Globus pallidus (tissue), 1 donor: ENCODE measurements at regions not wholly inside any gene's neighbourhood (a gene's known extent, or its start where the extent isn't known, plus 50 kb on each side); places are given as distances from the start of the nearest gene placed in this dataset.

Experiments used
- DNase-seq: peaks from one replicate; pipeline ENCODE4 v3.0.0-alpha.2; 2015; ENCODE audit warnings: low spot score

DNA sequence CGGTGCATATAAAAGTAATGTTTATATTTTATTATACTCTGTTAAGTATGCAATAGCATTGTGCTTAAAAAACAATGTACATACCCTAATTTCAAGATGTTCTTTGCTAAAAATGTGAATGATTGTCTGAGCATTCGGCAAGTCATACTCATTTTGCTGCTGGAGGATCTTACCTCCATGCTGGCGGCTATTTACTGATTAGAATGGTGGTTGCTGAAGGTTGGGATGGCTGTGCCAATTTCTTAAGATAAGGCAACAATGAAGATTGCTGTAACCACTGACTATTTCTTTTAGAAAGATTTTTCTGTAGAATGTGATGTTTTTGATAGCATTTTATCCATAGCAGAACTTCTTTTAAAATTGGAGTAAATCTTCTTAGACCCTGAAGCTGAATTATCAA, 932.7 kb downstream of the ZPLD1 start:
- no peak for DNase-seq

DNA sequence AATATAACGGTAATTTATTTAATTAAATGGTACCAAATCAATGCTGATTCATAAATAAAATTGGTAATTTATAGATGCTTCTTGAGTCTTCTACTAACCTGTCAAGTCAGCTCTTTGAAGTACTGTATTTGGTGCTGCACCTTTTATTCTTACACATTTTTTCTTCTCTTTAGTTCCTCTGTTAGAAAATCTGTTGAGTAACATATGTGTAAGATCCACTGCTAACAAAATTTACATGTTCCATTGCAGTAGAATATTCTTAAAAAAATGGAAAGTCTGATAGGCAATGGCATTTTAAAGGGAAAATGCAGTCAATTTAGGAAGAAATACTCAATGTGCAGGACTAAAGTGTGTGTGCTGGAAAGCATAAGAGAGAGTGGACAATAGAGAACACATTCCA, 936.6 kb downstream of the ZPLD1 start:
- no peak for DNase-seq

DNA sequence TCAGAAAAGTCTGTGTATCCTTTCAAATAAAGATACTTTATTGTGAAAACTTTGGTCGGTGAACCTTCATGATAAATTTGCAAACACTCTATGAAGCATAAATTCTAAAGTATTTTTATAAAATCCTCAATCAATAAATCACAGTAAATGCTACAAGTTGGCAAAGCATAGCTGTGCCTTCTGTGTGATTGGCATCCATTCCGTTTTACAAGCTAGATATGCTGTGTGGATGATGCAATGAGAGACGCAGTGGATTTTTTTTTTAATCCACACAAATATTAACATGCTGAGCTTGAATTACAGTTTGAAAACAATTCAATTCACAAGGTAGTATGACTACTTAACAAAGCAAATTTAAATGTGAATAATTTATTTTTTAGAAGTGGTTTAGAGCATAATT, 937.2 kb downstream of the ZPLD1 start:
- no peak for DNase-seq

DNA sequence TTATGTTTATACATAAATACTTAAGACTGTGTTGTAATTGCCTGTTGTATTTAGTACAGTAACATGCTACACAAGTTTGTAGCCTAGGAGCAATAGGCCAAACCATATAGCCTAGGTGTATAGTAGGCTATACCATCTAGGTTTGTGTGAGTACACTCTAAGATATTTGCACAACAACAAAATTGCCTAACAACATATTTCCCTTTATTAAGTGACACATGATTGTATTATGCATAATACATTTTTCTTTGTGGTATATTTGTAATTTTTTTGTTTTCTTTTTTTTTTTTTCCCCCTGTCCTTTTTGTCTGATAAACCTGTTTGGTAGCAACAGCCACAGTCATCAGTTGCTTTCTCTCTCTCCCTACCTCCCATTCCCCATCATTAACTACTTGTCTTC, 945.6 kb downstream of the ZPLD1 start:
- no peak for DNase-seq

DNA sequence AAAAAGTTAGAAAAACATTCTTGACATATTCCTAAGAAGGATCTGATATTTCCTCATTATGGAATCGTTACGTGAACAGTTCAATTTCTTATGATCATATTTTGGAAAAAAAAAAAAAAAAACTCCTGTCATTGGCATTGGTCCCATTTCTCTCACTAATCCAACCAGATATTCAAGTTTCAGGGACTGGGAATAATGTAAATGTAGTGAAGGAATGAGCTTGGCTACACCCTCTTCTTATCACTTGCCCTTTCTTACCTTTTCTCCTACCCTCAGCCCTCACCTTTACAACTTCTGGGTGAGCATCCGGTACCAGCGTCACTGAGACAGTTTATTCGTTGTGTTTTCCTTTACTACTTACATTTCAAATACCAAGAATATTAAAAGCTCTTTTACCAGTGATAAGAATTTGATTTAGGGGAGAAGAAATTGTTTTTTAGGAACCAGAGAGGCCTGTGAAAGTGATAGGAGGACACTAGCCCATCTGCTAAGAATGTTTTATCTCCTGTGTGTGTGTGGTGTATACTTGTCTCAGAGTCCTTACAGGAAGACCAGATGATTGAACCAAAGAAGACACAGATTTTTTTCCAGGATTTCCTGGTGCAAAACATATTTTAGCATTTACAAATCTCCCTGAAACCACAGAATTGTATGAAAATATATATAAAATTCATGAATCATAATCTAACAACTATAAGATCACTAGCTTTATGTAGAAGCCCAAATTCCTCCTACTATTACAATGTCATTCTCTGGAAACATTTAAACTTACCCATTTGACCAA, 946.7 kb downstream of the ZPLD1 start:
- DNase-seq = no peak

DNA sequence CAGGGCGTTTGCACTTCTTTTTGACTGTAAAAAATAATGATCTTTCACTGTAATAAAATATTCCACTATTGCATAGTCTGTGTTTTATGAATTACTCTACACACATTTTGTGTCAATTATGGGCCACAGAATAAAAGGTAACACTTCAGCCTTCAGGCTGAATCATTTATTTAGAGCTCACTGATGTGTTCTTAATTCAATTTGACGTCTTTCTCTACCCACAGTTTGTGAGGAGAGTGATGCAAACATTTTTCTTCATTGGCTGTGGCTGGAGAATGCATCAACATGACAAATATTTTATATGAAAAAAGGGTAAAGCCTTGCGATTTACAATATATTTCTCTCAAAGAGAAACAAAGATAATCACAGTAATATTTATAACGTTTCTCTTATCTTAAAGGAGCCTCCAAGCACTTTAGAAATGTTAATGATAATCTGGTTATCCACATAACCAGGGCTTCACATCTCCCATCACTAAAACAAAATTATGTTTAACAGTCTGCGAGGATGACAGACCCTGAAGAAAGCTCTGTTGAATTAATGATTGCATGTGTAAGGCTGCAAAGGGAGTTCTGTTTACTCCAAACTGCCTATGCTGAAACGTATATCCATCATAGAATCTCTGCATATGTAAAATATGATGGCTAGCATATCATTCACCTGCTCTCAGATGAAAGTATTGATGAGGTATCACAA, 951.3 kb downstream of the ZPLD1 start:
- DNase-seq = no peak

DNA sequence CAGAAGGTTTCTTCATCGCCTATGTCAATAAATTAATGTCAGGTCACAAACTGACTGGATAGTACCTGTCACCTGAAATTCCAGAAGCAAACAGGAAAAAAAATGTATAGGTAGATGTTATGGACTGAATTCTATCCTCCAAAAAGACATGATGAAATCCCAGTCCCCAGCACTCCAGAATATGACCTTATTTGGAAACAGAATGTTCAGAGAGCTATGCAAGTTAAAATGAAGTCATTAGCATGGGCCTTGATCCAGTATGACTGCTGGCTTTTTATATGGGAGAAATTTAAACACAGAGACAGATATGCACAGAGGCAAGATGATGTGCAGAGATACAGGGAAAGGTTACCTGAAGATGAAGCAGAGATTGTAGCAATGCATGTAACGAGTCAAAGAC, 953.4 kb downstream of the ZPLD1 start:
- DNase-seq = no peak

DNA sequence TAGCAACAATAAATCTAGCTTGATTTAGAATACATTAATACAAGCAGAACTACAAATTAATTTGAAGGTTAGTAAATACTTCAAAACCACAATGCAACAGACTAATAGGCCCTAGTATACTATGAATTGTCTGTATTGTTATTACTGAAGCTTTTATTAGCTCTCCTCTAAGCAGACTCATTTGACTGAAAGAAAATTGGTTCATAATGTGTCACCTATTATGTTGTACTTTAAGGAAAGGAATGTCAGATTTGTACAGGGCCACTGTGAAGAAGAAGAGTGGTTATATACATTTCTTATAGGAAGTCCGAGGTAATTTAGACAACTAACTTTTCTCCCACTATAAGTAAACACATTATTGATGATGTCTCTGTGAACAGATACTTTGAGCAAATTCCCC, 954.5 kb downstream of the ZPLD1 start:
- no peak for DNase-seq

DNA sequence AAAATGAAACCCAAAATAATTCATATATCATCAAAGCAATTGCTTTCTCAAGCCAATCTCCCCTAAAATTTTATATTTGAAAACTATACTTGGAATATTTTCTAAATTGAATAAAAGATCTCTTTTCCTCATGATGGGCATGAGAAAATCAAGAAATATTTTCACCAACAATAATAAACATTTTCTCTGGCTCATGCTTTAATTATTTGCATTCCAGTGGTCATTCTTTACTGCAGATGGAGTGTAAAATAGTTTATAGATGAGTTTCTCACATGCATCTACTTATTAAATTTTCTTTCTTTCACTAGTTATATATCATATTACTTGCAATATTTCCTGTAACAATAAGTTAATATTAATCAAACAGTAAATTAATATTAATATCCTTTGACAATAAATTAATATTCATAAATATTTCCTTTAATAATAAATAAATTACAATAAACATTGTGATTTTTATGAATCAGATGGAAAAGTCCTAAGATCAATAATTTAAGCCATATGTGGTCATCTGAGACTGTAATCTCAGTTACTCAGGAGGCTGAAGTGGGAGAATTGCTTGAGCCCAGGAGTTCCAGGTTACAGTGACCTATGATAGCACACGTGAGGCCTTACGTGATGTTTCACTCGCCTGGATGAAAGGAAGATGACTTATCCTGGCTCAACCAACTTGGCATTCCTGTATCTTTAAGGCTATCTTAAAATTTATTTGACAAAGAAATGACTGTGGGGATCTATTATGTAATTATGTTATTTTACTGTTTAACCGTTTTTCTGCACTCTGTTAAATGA, 958.8 kb downstream of the ZPLD1 start:
- DNase-seq = no peak

DNA sequence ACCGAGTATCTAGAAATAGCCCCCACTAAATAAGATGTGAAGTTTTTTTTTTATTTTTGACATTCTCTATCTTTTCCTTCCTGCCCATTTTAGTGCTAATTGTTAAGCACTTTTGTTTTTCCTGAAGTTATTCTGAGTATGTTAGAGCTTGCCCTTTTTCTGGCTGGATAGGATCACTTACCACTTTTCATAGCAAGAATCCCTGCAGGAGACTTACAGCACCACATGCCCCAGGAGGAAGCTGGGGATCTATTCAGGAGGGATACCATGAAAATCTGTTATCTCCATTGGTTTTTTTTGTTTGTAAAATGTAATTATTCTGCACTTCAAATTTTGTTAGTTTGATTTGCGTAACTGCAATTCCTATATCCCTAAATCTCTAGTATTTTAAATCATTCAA, 968.4 kb downstream of the ZPLD1 start:
- no peak for DNase-seq

DNA sequence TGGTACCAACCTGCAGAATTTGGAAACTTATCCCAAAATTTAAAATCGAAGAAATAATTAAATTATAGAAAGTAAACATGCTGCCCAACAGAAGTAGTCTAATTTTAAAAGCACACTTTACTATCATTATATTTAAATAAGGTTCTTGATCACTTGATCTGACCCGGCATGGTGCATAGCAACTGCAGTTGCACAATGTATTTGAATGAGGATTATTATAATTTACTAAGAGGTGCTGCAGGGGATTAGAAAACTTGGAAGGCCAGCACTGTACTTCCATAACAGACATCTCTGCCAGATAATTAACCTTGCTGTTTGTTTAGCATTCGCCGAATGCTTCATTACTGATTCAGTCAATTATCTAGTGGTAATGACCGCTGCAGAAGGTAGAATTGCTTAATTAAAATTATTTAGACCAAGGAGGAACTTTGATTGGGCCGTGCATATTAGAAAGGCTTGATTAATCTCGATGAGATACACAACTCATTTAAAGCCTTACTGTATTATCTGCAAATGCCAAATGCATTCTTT, 971.6 kb downstream of the ZPLD1 start:
- no peak for DNase-seq

DNA sequence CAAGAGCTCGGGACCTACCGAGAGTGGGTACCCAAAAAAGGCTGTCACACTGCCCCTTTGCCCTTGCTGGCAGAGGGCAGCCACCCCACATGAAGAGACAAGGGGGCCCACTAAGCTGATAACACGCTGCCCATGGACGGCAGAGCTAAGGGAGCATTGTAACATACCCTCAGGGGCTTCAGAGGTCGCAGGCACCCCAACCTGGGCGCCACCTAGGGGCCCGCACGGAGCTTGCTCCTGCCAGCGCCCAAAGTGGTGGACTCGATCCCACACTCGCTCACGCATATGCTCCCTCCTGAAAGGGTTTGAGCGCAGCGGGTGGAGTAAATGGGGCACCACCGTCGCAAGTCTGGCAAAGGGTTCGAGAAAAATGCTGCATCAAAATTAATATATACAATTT, 975.4 kb downstream of the ZPLD1 start:
- DNase-seq = no peak

DNA sequence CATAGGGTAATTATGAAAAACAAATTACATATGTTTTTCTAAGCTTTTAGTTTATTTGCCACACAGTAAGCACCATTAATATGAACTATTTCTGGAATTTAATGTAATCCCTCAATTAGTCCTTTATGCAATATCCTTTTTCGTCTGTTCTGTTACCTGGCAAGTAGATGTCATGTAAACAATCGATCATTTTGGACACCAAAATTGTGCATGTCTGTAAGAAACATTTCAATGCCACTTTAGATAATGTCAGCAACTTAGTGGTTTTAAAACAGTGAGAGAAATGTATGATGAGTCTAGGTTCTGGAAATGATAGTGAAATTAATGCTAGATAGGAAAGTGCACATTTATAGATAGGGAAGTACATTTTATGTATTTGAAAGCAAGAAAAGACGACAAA, 986.6 kb downstream of the ZPLD1 start:
- no peak for DNase-seq

DNA sequence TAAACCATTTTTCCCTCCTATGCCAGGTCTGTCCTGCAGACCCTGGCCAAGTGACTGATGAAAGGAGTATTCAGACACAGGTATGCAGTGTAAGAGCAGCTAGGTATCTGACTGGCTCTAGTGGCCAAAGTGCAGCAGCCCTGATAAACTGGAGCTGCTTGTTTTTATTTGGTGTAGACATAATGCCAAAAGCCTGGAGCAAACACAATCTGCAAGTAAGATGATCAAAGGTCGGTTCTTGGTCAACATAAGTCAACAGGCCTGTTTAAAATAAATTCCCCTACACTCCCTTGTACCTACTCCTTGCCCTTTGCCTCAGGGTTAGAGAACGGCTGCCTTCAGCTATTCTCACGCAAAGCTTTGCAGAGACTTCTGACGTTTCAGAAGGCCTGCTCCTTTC, 1003.1 kb downstream of the ZPLD1 start:
- DNase-seq = no peak

DNA sequence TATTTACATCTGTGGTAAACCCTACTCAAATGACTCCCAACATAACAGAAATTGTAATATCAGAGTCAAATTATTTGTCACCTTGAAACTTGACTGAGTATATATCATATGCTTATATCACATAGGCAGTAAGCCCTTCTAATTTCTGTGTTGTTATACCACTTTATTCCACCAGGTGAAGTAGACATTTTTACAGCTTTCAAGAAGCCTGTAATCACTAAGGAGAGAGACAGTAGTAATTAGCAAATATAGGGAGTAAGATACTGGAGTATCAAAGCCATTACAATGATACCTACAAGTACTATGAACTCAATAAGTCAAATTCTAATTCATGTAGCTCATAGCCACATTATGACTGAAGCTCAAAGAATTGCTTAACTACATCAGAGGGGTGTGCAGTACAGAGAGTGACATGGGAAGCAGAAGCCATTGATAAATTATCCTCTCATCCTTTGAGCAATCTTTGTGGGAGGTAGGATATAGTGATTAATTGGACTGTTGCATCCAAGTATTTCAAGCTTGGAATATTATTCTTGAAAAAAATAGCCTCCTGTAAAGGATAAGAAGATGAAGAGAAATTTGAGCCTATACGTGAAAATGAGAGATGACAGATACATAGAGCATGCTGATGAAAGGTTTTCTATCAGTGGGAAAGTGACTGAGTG, 1005.9 kb downstream of the ZPLD1 start:
- DNase-seq = no peak

DNA sequence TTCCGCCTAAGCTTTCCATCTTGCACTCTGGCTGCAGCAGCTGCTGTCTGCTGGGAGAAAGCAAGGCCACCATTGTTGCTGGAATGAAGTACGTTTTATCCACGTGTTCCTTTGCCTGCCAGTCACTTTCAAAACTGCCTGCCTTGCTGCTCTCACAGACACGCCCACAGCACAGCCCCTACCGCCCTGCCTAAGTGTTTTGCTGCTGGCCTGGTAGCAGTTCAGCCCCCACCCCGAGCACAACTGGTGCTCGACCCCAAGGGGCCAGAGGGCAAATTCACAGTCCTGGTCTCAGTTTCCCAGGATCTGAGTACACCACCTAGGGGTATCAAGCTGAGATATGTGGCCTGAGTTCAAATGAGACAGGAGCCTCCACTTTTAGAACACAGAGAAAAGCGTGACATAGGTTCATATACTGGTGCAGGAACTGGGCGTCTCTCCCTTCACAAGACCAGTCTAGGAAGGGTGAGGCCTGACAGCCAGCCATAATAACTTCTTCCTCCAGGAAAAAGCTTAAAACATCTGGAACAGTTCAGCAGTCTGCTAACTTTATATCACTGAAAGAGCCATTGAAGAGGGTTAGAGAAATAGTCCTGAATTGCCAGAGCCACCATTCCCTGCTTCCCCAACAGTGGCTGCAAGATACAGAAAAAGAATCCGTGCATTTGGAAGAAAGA, 1012.3 kb downstream of the ZPLD1 start:
- DNase-seq = no peak

DNA sequence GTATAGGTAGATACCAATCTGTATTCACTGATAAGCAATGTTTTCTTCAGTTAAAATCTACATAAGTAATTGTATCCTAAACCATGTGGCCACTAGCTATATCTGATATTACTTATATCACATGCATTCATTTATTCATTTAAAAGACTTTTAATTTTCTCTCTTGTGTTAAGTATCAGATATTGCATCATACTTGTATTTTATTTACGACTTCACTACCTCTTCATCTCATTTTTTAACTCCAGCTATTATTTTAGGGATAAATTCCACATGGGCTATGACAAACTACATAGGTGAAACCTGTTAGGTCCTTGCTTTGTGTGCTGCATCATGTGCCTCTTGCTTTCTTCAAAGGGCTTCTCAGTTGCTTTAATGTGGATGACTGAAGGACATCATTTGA, 1018.3 kb downstream of the ZPLD1 start:
- no peak for DNase-seq

DNA sequence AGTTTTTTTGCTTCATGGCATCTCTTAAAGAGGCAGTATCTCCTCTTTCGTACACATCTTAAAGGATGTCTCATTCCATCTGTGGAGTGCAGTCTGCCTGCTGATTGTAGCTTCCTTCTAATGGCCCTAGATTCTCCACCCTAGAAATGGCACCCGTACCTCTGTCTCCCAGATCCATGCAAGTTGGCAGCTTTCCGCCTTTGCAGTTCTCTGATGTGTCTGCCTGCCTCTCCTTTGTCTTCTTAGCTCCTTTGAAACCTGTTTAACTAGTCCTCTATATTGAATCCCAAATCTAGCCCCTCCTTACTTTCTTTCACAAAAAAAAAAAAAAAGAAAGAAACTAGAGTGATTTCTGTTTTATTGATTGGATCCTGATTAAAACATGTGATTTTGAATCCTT, 1025.0 kb downstream of the ZPLD1 start:
- no peak for DNase-seq

DNA sequence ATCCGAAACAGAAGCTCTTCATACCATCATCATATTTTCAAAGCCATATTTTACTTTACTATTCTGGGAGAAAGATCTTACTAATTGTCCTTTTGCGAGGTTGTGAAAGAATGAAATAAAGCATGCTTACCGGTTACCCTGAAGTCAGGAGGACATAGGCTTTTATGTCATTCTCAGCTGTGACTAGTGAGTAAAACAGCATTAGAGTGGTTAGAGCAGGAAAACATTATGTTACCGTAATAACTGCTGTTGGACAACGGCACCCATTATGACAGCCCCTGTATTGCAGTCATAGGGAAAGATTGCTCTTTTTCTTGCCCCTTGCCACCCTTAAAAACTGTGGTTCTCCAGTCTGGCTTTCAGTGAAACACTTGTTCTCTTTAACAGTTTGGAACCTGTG, 1035.7 kb downstream of the ZPLD1 start:
- DNase-seq = no peak

DNA sequence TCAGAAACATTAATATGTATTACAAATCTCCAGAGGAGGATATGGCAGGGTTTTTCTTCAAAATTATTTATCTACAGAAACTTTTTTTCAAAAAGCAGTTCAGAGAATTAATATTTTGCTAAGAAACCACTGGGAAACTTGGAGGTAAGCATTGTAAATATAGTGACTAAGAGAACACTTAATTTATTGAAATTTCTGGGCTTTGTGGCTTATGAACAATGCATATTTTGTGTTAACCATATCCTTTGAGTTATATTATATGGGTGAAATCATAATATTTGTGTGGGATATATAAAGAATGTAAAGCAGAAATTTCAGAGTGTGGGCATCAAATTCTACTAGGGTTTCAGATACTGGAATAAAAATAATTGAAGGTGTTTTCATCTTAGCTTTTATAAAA, 1059.2 kb downstream of the ZPLD1 start:
- no peak for DNase-seq

DNA sequence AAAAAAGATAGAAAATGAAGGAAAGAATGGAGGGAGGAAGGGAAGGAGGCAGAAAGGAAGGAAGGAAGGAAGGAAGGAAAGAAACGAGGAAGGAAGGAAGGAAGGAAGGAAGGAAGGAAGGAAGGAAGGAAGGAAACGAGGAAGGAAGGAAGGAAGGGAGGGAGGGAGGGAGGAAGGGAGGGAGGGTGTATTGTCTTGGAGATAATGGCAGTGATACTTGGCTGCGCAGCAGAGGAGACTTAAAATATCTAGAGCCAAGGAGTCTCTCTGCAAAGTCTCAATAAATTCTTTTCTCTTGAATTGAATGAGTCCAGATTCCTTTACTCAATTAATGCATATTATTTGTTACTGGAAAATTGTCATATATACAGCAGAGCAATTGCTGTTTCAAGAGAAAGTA, 1059.7 kb downstream of the ZPLD1 start:
- no peak for DNase-seq

DNA sequence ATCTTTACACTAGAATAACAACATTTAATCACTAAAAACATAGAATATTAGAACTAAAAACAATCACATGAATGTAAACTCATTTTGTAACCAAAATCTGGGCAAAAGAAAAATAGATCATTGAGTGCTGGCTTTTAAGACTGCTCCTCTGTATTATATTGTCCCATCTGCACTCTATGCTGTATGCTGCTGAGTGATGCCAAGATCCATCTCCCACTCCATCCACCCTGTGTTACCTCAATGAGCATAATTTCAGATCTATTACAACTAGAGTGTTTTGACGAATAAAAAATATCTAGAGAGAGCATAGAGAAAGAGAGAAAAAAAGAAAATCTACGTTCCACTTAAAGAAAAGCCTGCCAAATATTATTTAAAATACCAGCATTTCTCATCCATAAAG, 1060.4 kb downstream of the ZPLD1 start:
- no peak for DNase-seq
